Uterus (tissue), 3 donors: ENCODE measurements at regions not wholly inside any gene's neighbourhood (a gene's known extent, or its start where the extent isn't known, plus 50 kb on each side); places are given as distances from the start of the nearest gene placed in this dataset.

Source experiments
- DNase-seq, 2 donors: peaks; one replicate each; pipeline ENCODE4 v3.0.0-alpha.2; 2019 to 2020
- H3K27ac ChIP-seq, 2 donors: fragments of 200-600 bp; sonication (generic); 1 replicate in 1 of 2; 2 replicates in 1 of 2; pipeline ENCODE4 v1.5.1; 2016 to 2018
- H3K27me3 ChIP-seq, 2 donors: fragments of 200-600 bp; sonication (generic); one replicate each; pipeline ENCODE4 v1.5.1; 2018 to 2019; ENCODE audit warnings: control low read depth in 1 of 2
- H3K36me3 ChIP-seq, 2 donors: fragments of 200-600 bp; sonication (generic); one replicate each; pipeline ENCODE4 v1.5.1; 2019; ENCODE audit warnings: control low read depth in 1 of 2
- H3K4me1 ChIP-seq, 2 donors: fragments of 200-600 bp; sonication (generic); one replicate each; pipeline ENCODE4 v1.5.1; 2018 to 2019; ENCODE audit warnings: control low read depth in 1 of 2
- H3K4me3 ChIP-seq, 2 donors: fragments of 200-600 bp; sonication (generic); 1 replicate in 1 of 2; 2 replicates in 1 of 2; pipeline ENCODE4 v1.5.1; 2018 to 2019; ENCODE audit warnings: mild to moderate bottlenecking in 1 of 2
- H3K9me3 ChIP-seq, 2 donors: fragments of 200-600 bp; sonication (generic); one replicate each; pipeline ENCODE4 v1.5.1; 2019; ENCODE audit warnings: control low read depth in 1 of 2
- CTCF ChIP-seq, 4 experiments: fragments of 200-600 bp in 2 of 4; fragments of 450-650 bp in 2 of 4; sonication (generic) in 2 of 4; IDR thresholded peaks; one replicate each; pipeline ENCODE4 v1.5.1; 2016 to 2019; ENCODE audit warnings: antibody characterized with exemption in 4 of 4, mild to moderate bottlenecking in 2 of 4, moderate library complexity in 1 of 4
- POLR2A ChIP-seq, 2 donors: fragments of 450-650 bp; IDR thresholded peaks; one replicate each; pipeline ENCODE4 v1.6.1; 2016; ENCODE audit warnings: antibody characterized with exemption in 2 of 2, mild to moderate bottlenecking in 1 of 2, moderate library complexity in 1 of 2
- intact Hi-C: fragments of 100-400 bp; cut with DNase I; formaldehyde crosslinking; loops from one replicate; pipeline ENCODE4 v1.15.1; 2023; ENCODE audit warnings: low total_unique reads
- donor health status: DM: yes; HTN: yes; CAD: no.

DNA sequence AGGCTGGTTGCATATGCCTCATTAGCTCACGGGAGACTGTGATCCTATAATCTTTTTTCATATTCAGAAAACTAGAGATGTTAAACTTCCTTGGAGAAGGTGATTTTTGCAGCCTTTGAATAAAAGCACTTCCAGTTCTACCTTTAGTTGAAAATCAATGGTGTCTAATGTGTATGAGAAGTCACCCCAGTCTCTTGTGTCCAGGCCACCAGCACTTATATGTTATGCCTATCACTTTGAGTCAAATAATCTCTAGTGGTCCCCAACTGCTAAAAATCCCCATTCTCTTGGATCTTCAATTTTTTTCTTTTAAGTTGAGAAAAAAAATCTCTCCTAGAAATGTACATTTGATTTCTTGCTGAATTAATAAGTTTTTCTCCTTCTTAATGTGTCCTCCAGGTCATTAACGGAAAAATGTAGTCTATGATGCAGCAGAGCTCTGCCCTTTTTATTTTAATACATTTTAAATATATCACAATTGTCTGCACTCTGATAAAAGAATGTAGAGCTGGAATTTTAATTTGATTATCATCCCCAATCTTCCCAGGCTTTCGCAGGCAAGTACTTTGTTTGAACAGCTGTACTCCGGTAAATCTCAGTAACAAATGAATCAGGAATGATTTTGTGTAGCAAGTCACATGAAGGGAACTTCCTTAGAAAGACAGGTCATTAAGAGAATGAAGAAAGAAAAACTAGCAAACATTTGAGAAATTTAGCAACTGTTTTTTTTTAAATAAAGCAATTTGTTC is 147.0 kb downstream of the SOX4 start:
- Histone ChIP-seq H3K36me3 (no peaks in the 10 kb centered on the region), H3K9me3 (no peaks in the 10 kb centered on the region), H3K27me3 (no peaks in the 10 kb centered on the region), H3K4me3 (no peak overlapping the region), H3K27ac (peak overlapping the region; percentile 17 to 68), H3K4me1 (no peaks in the 10 kb centered on the region)
- intact Hi-C loops: no loop called here
- TF ChIP-seq POLR2A (IDR thresholded peaks at IDR 0.05) (no peak), CTCF (IDR thresholded peaks at IDR 0.05) (no peak)
- no peak for DNase-seq

DNA sequence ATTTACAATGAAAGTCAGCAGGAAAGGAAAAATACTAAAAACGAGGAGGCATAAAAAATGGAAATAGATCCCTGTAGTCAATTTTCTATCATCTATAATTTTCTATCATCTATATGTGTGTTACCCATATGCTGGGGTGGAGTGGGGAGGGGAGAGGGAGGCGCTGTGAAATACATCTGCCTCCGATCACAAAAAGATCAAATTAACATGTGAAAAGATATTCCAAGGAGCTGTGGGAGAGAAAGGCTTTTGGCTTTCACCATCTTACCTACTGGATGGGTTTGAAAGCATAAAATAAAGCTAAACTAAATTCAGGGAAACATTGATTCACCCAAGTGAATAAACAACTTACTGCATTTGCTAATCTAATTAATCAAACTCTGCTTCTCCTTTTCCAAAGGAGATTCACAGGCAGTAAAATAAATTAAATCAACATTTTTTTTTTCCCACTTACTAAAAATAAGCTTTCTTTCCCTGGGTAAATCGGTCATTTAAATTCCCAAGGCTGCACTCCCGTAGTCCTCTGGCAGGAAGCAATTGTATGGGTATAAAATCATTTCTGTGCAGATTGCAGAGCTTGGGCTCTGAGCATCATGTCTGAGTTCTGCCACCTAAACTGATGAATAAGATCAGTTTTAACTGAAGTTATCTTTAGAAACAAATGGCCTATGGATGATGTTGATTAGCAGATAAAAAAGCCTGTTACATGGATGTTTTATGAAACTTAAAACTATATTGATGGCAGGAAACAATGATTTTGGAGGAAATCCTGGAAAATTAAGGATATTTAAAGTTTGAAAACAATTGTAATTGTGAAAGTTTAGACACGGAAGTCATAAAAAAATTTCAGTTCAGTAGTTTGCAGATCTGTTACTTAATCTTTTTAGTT is 147.9 kb downstream of the SOX4 start:
- TF ChIP-seq POLR2A (IDR thresholded peaks at IDR 0.05) (no peak), CTCF (IDR thresholded peaks at IDR 0.05) (no peak)
- Histone ChIP-seq H3K4me1 (no peaks in the 10 kb centered on the region), H3K36me3 (no peaks in the 10 kb centered on the region), H3K27me3 (no peaks in the 10 kb centered on the region), H3K27ac (peak overlapping the region; percentile 17 to 68), H3K4me3 (no peak overlapping the region), H3K9me3 (no peaks in the 10 kb centered on the region)
- intact Hi-C loops: no loop called here
- DNase-seq: no peak

GRCh38 chr6:21742238-21742660 is 148.7 kb downstream of the SOX4 start:
- no peaks in the 10 kb centered on the region for H3K36me3 ChIP-seq
- DNase-seq: no peak
- H3K4me1 ChIP-seq: no peaks in the 10 kb centered on the region
- no peaks in the 10 kb centered on the region for H3K27me3 ChIP-seq
- no peak for TF ChIP-seq CTCF (IDR thresholded peaks at IDR 0.05)
- no peak for TF ChIP-seq POLR2A (IDR thresholded peaks at IDR 0.05)
- H3K4me3 ChIP-seq: no peak overlapping the region
- no peaks in the 10 kb centered on the region for H3K9me3 ChIP-seq
- intact Hi-C loops: no loop called here
- peak overlapping the region in 1 of 2 donors; percentile 68 for H3K27ac ChIP-seq

- no peaks in the 10 kb centered on the region for H3K9me3 ChIP-seq
- H3K27me3 ChIP-seq: no peaks in the 10 kb centered on the region
- no peak for DNase-seq
- H3K27ac ChIP-seq: no peak overlapping the region
- no peak overlapping the region for H3K4me3 ChIP-seq
- H3K36me3 ChIP-seq: no peaks in the 10 kb centered on the region
- H3K4me1 ChIP-seq: peaks cover 0 to 8% of the 10 kb centered on the region in 2 donors
- intact Hi-C loops: no loop called here
- TF ChIP-seq POLR2A (IDR thresholded peaks at IDR 0.05) (no peak), CTCF (IDR thresholded peaks at IDR 0.05) (no peak)
Measured at GRCh38 chr6:21744331-21744730, 150.8 kb downstream of the SOX4 start.
